ENCODE measurements at regions not wholly inside any gene's neighbourhood (a gene's known extent, or its start where the extent isn't known, plus 50 kb on each side); places are given as distances from the start of the nearest gene placed in this dataset.

- Histone ChIP-seq H3K9me2 (ENCODE audit: insufficient read depth) (peaks cover 4% of the 10 kb centered on the region; the same call in 1 of the 2 replicates), H3F3A (replicated peaks; ENCODE audit: low read depth) (no peaks in the 10 kb centered on the region), H4K20me1 (replicated peaks; ENCODE audit: insufficient read depth) (no peaks in the 10 kb centered on the region), H3K36me3 (ENCODE audit: insufficient read depth) (no peaks in the 10 kb centered on the region), H2AFZ (no peak overlapping the region), H3K27ac (ENCODE audit: low read depth) (no peak overlapping the region), H3K4me3 (no peak overlapping the region), H3K4me2 (no peak overlapping the region), H3K27me3 (ENCODE audit: insufficient read depth) (no peaks in the 10 kb centered on the region), H3K79me2 (replicated peaks; ENCODE audit: insufficient read depth) (no peaks in the 10 kb centered on the region), H3K4me1 (ENCODE audit: insufficient read depth) (no peaks in the 10 kb centered on the region)
- H3K9me3 Mint-ChIP-seq, result peaks cover 16% of the 10 kb centered on the region
- H3K4me3 Mint-ChIP-seq, result no peak overlapping the region
- peaks cover 8% of the 10 kb centered on the region; the same call in 2 of the 3 replicates for H3K4me1 Mint-ChIP-seq
- ATAC-seq (no peak), DNase-seq (ENCODE audit: low spot score) (no peak)
- peaks cover 8% of the 10 kb centered on the region; the same call in 2 of the 3 replicates for H3K36me3 Mint-ChIP-seq (ENCODE audit: low read depth)
- peaks cover 2% of the 10 kb centered on the region for H3K27me3 Mint-ChIP-seq (ENCODE audit: insufficient read depth, low read depth, poor library complexity)
- H3K27ac Mint-ChIP-seq, result no peak overlapping the region
- TF ChIP-seq NANOG (IDR thresholded peaks at IDR 0.05; ENCODE audit: borderline replicate concordance) (no peak), CREB1 (CRISPR knock-in tag; IDR thresholded peaks at IDR 0.05; ENCODE audit: low read depth) (no peak)
These were observed 138.4 kb upstream of the COL3A1 start for GRCh38 chr2:188835821-188836220.

- no peak for ATAC-seq
- no peak overlapping the region for H3K4me3 Mint-ChIP-seq
- no peak overlapping the region for H3K27ac Mint-ChIP-seq
- Histone ChIP-seq H3K36me3 (ENCODE audit: insufficient read depth) (no peaks in the 10 kb centered on the region), H3K9me2 (ENCODE audit: insufficient read depth) (no peaks in the 10 kb centered on the region), H3F3A (replicated peaks; ENCODE audit: low read depth) (no peaks in the 10 kb centered on the region), H3K4me1 (ENCODE audit: insufficient read depth) (no peaks in the 10 kb centered on the region), H4K20me1 (replicated peaks; ENCODE audit: insufficient read depth) (no peaks in the 10 kb centered on the region), H3K4me2 (no peak overlapping the region), H2AFZ (no peak overlapping the region), H3K27ac (ENCODE audit: low read depth) (no peak overlapping the region), H3K4me3 (no peak overlapping the region), H3K27me3 (ENCODE audit: insufficient read depth) (no peaks in the 10 kb centered on the region), H3K79me2 (replicated peaks; ENCODE audit: insufficient read depth) (no peaks in the 10 kb centered on the region)
- no peaks in the 10 kb centered on the region for H3K4me1 Mint-ChIP-seq
- no peaks in the 10 kb centered on the region for H3K36me3 Mint-ChIP-seq (ENCODE audit: low read depth)
- no peak for DNase-seq (ENCODE audit: low spot score)
- no peaks in the 10 kb centered on the region; the same call in 2 of the 3 replicates for H3K9me3 Mint-ChIP-seq
- no peaks in the 10 kb centered on the region for H3K27me3 Mint-ChIP-seq (ENCODE audit: insufficient read depth, low read depth, poor library complexity)
- no peak for TF ChIP-seq ETS1 (IDR thresholded peaks at IDR 0.05)
- no peak for TF ChIP-seq POLR2AphosphoS5 (IDR thresholded peaks at IDR 0.05; ENCODE audit: low read depth)
- no peak for TF ChIP-seq ZNF114 (CRISPR knock-in tag; IDR thresholded peaks at IDR 0.05)
- no peak for TF ChIP-seq CTCF (conservative IDR thresholded peaks at IDR 0.05; ENCODE audit: low read depth in 2 of 2)
- TF ChIP-seq EZH2phosphoT487 (IDR thresholded peaks at IDR 0.05; ENCODE audit: unreplicated experiment), result no peak
- no peak for TF ChIP-seq STAT1 (IDR thresholded peaks at IDR 0.05; ENCODE audit: unreplicated experiment)
- no peak for TF ChIP-seq JUNB (IDR thresholded peaks at IDR 0.05; ENCODE audit: unreplicated experiment)
- no peak for TF ChIP-seq EZH2 (IDR thresholded peaks at IDR 0.05; ENCODE audit: low read depth, unreplicated experiment)
- no peak for TF ChIP-seq ZNF331 (CRISPR knock-in tag; IDR thresholded peaks at IDR 0.05; ENCODE audit: low read depth)
- no peak for TF ChIP-seq ZNF462 (CRISPR knock-in tag; IDR thresholded peaks at IDR 0.05)
- no peak for TF ChIP-seq CREB1 (CRISPR knock-in tag; IDR thresholded peaks at IDR 0.05; ENCODE audit: low read depth)
These were observed 128.5 kb upstream of the COL3A1 start for GRCh38 chr2:188845692-188846091.
